Esophagus squamous epithelium (tissue), 4 donors: ENCODE measurements at regions not wholly inside any gene's neighbourhood (a gene's known extent, or its start where the extent isn't known, plus 50 kb on each side); places are given as distances from the start of the nearest gene placed in this dataset.

Source experiments
- CTCF ChIP-seq, 6 experiments: fragments of 450-650 bp in 4 of 6; fragments of 200-600 bp in 2 of 6; sonication (generic) in 2 of 6; IDR thresholded peaks; one replicate each; pipeline ENCODE4 v1.5.1; 2016 to 2019; ENCODE audit warnings: antibody characterized with exemption in 6 of 6, mild to moderate bottlenecking in 4 of 6, moderate library complexity in 4 of 6
- POLR2A ChIP-seq, 4 donors: fragments of 450-650 bp; IDR thresholded peaks; one replicate each; pipeline ENCODE4 v1.6.1; 2017; ENCODE audit warnings: antibody characterized with exemption in 4 of 4, mild to moderate bottlenecking in 4 of 4, moderate library complexity in 3 of 4

DNA sequence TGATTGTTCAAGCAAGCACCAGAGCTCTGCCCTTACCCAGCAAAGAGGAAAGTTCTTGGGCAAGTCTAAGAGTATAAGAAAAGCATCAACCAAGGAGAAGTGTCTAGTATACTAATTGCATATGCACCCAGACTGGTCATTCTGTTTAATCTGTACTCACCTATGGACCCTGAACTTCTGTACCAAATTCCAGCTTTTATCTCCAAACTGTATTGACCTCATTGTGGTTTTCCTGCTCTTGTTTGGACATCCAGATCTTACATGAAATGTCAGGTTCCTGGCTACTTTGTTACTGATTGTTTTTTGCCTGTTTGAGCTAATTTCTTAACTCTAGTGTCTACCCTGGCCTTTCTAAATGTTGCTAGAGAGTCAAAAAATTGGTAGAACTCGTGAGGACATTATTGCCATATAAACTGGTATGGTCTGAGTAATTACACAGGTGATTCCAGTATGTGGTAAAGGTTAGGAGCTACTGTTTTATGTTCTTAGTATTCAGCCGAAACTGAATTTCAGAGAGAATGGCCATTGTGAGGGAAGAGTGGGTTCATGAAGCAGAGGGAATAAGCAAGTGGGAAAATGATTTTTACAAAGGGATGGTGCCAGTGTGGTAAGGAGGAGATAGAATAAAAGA, 146.3 kb downstream of the HNMT start:
- TF ChIP-seq CTCF (IDR thresholded peaks at IDR 0.05) (no peak), POLR2A (IDR thresholded peaks at IDR 0.05) (no peak)
